HepG2 (cell line): ENCODE measurements at regions not wholly inside any gene's neighbourhood (a gene's known extent, or its start where the extent isn't known, plus 50 kb on each side); places are given as distances from the start of the nearest gene placed in this dataset.
A peak's percentile ranks its signal among the peaks of the same experiment; 100 is the strongest.

Experiments used
- AFF4 ChIP-seq: sonication (generic); formaldehyde crosslinking; IDR thresholded peaks from 2 replicates; pipeline ENCODE4 v1.4.0; 2020; ENCODE audit warnings: missing genetic modification reagents
- ATF3 ChIP-seq: sonication (generic); formaldehyde crosslinking; IDR thresholded peaks from 2 replicates; pipeline ENCODE4 v1.4.0; 2020; ENCODE audit warnings: missing genetic modification reagents
- ATF6 ChIP-seq: sonication (generic); formaldehyde crosslinking; conservative IDR thresholded peaks from 2 replicates; pipeline ENCODE4 v1.4.0; 2020; ENCODE audit warnings: missing genetic modification reagents
- BRCA1 ChIP-seq: sonication (generic); formaldehyde crosslinking; IDR thresholded peaks from 2 replicates; pipeline ENCODE4 v1.4.0; 2020; ENCODE audit warnings: missing genetic modification reagents
- E2F2 ChIP-seq: sonication (generic); formaldehyde crosslinking; IDR thresholded peaks from 2 replicates; pipeline ENCODE4 v1.4.0; 2020; ENCODE audit warnings: missing genetic modification reagents, borderline replicate concordance
- HIVEP1 ChIP-seq: sonication (generic); formaldehyde crosslinking; IDR thresholded peaks from 2 replicates; pipeline ENCODE4 v1.4.0; 2020; ENCODE audit warnings: mild to moderate bottlenecking, missing genetic modification reagents
- HOMEZ ChIP-seq: IDR thresholded peaks from 2 replicates; pipeline ENCODE4 v1.6.1; 2016; ENCODE audit warnings: low read depth
- IRF2 ChIP-seq: IDR thresholded peaks from 2 replicates; pipeline ENCODE4 v1.6.1; 2018; ENCODE audit warnings: missing genetic modification reagents, missing compliant biosample characterization
- MED1 ChIP-seq: sonication (generic); formaldehyde crosslinking; IDR thresholded peaks from 2 replicates; pipeline ENCODE4 v1.4.0; 2020; ENCODE audit warnings: missing genetic modification reagents
- MTERF4 ChIP-seq: sonication (generic); formaldehyde crosslinking; IDR thresholded peaks from 2 replicates; pipeline ENCODE4 v1.8.0; 2023; ENCODE audit warnings: mild to moderate bottlenecking, missing genetic modification reagents
- PHF5A ChIP-seq: IDR thresholded peaks from one replicate; pipeline ENCODE4 v1.6.1; 2018; ENCODE audit warnings: low read depth, missing genetic modification reagents; ENCODE audit not compliant: unreplicated experiment
- SYNCRIP ChIP-seq: fragments of 200-400 bp; formaldehyde crosslinking; IDR thresholded peaks from 2 replicates; pipeline ENCODE4 v1.6.1; 2018; ENCODE audit warnings: mild to moderate bottlenecking, low read depth, low read length; ENCODE audit not compliant: insufficient read depth
- TARDBP ChIP-seq: sonication (generic); formaldehyde crosslinking; IDR thresholded peaks from 2 replicates; pipeline ENCODE4 v1.8.0; 2022; ENCODE audit warnings: mild to moderate bottlenecking, missing genetic modification reagents
- TFDP2 ChIP-seq: sonication (generic); formaldehyde crosslinking; IDR thresholded peaks from 2 replicates; pipeline ENCODE4 v1.4.0; 2020; ENCODE audit warnings: missing genetic modification reagents
- XBP1 ChIP-seq: sonication (generic); formaldehyde crosslinking; IDR thresholded peaks from 2 replicates; pipeline ENCODE4 v1.5.0; 2020; ENCODE audit warnings: missing genetic modification reagents
- XRCC5 ChIP-seq: fragments of 200-400 bp; formaldehyde crosslinking; optimal IDR thresholded peaks from 2 replicates; pipeline ENCODE3; 2017; ENCODE audit warnings: mild to moderate bottlenecking, low read length
- ZNF24 ChIP-seq: fragments of 450-650 bp; IDR thresholded peaks from 2 replicates; pipeline ENCODE4 v1.6.1; 2017; ENCODE audit warnings: antibody characterized with exemption, mild to moderate bottlenecking
- ZNF674 ChIP-seq: sonication (generic); formaldehyde crosslinking; IDR thresholded peaks from 2 replicates; pipeline ENCODE4 v1.5.0; 2020; ENCODE audit warnings: low read depth, mild to moderate bottlenecking, missing genetic modification reagents
- ZSCAN22 ChIP-seq: sonication (generic); formaldehyde crosslinking; IDR thresholded peaks from 2 replicates; pipeline ENCODE4 v1.4.0; 2020; ENCODE audit warnings: mild to moderate bottlenecking, missing genetic modification reagents

GRCh38 chr16:8173111-8173644 lies 417.1 kb downstream of the TMEM114 start (continued):
- TF ChIP-seq HOMEZ = peak; percentile 78; the same call in 1 of the 2 replicates
- peak; percentile 59; the same call in 1 of the 2 replicates for TF ChIP-seq ZNF24
- TF ChIP-seq ATF6 (CRISPR knock-in tag) = no peak
- no peak for TF ChIP-seq ZNF674 (CRISPR knock-in tag)
- TF ChIP-seq ATF3 (CRISPR knock-in tag) = peak; percentile 65; the same call in 1 of the 2 replicates
- TF ChIP-seq XBP1 (CRISPR knock-in tag) = no peak
- TF ChIP-seq SYNCRIP = no peak
- no peak for TF ChIP-seq AFF4 (CRISPR knock-in tag)
- TF ChIP-seq TARDBP (CRISPR knock-in tag) = peak; percentile 49; the same call in 1 of the 2 replicates
- TF ChIP-seq MTERF4 (CRISPR knock-in tag) = no peak
- TF ChIP-seq ZSCAN22 (CRISPR knock-in tag) = peak; percentile 29; the same call in 1 of the 2 replicates
- TF ChIP-seq PHF5A (CRISPR knock-in tag) = no peak
- TF ChIP-seq MED1 (CRISPR knock-in tag) = peak; percentile 74
- TF ChIP-seq IRF2 (CRISPR knock-in tag) = peak; percentile 88
- TF ChIP-seq E2F2 = peak; percentile 45; the same call in 1 of the 2 replicates
- no peak for TF ChIP-seq HIVEP1 (CRISPR knock-in tag)
- no peak for TF ChIP-seq TFDP2
- peak; percentile 84; the same call in 1 of the 2 replicates for TF ChIP-seq BRCA1 (CRISPR knock-in tag)
- peak; percentile 99 for TF ChIP-seq XRCC5
